LNCAP (cell line): ENCODE measurements at regions not wholly inside any gene's neighbourhood (a gene's known extent, or its start where the extent isn't known, plus 50 kb on each side); places are given as distances from the start of the nearest gene placed in this dataset.

Source experiments
- CTCF ChIP-seq: fragments of 450-650 bp; IDR thresholded peaks from 2 replicates; pipeline ENCODE4 v1.5.1; 2017; ENCODE audit warnings: mild to moderate bottlenecking

GRCh38 chr3:95595416-95596075 lies 1218.8 kb upstream of the EPHA6 start:
- TF ChIP-seq CTCF, result no peak

DNA sequence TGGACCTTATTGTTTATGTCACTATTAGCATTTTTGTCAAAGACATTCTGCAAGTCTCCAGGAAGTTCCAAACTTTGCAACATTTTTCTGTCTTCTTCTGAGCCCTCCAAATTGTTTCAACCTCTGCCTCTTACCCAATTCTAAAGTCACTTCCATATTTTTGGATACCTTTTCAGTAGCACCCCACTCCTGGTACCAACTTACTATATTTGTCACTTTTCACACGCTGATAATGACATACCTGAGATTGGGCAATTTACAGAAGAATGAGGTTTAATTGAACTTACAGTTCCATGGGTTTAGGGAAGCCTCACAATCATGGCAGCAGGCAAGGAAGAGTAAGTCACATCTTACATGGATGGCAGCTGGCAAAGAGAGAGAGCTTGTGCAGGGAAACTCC lies 1206.5 kb upstream of the EPHA6 start:
- no peak for TF ChIP-seq CTCF

- no peak for TF ChIP-seq CTCF
Measured at GRCh38 chr3:95609411-95609810, 1205.0 kb upstream of the EPHA6 start.

GRCh38 chr3:95612611-95613010 lies 1201.8 kb upstream of the EPHA6 start:
- TF ChIP-seq CTCF, result no peak

GRCh38 chr3:95613993-95614392 lies 1200.4 kb upstream of the EPHA6 start:
- no peak for TF ChIP-seq CTCF

- no peak for TF ChIP-seq CTCF
Measured at GRCh38 chr3:95615592-95616310, 1198.6 kb upstream of the EPHA6 start.

GRCh38 chr3:95626107-95626506 lies 1188.3 kb upstream of the EPHA6 start:
- no peak for TF ChIP-seq CTCF
